ENCODE measurements at regions not wholly inside any gene's neighbourhood (a gene's known extent, or its start where the extent isn't known, plus 50 kb on each side); places are given as distances from the start of the nearest gene placed in this dataset.

DNA sequence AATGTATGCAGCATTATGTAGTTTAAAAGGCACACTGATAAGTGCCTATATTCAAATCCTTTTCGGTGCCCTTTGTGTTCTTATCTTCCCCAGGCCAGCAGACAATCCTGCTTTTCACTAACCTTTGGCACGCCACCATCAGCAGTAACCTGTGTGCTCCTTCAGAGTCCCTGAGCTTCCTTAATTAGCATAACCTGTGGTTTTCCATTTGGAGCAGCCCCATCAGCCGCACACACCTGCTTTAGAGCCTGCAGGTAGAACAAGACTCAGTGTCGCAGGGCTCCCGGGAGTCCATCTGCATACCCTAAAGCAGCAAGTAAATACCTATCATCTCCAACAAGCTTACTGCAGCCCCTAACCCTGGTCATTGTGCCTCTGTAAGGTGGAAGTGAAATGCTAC lies 755.1 kb downstream of the ROBO2 start:
- no peaks in the 10 kb centered on the region for H3K36me3 ChIP-seq
- no peak overlapping the region for H3K27ac ChIP-seq
- no peak for TF ChIP-seq POLR2A (IDR thresholded peaks at IDR 0.05)
- TF ChIP-seq CTCF (IDR thresholded peaks at IDR 0.05), result no peak
- no peaks in the 10 kb centered on the region for H3K9me3 ChIP-seq
- DNase-seq, result no peak
- no peaks in the 10 kb centered on the region for H3K27me3 ChIP-seq
- H3K4me1 ChIP-seq, result no peaks in the 10 kb centered on the region
- no peak overlapping the region for H3K4me3 ChIP-seq

GRCh38 chr3:77799278-77799677 lies 759.4 kb downstream of the ROBO2 start:
- no peak for DNase-seq
- TF ChIP-seq CTCF (IDR thresholded peaks at IDR 0.05), result no peak
- no peak for TF ChIP-seq POLR2A (IDR thresholded peaks at IDR 0.05)
- no peaks in the 10 kb centered on the region for H3K27me3 ChIP-seq
- no peak overlapping the region for H3K4me3 ChIP-seq
- H3K9me3 ChIP-seq, result no peaks in the 10 kb centered on the region
- H3K27ac ChIP-seq, result no peak overlapping the region
- no peaks in the 10 kb centered on the region for H3K4me1 ChIP-seq
- H3K36me3 ChIP-seq, result no peaks in the 10 kb centered on the region

GRCh38 chr3:77800893-77801292 lies 761.0 kb downstream of the ROBO2 start:
- Histone ChIP-seq H3K27me3 (no peaks in the 10 kb centered on the region), H3K36me3 (no peaks in the 10 kb centered on the region), H3K4me1 (no peaks in the 10 kb centered on the region), H3K9me3 (no peaks in the 10 kb centered on the region), H3K4me3 (no peak overlapping the region), H3K27ac (no peak overlapping the region)
- no peak for TF ChIP-seq CTCF (IDR thresholded peaks at IDR 0.05)
- TF ChIP-seq POLR2A (IDR thresholded peaks at IDR 0.05), result no peak
- no peak for DNase-seq

DNA sequence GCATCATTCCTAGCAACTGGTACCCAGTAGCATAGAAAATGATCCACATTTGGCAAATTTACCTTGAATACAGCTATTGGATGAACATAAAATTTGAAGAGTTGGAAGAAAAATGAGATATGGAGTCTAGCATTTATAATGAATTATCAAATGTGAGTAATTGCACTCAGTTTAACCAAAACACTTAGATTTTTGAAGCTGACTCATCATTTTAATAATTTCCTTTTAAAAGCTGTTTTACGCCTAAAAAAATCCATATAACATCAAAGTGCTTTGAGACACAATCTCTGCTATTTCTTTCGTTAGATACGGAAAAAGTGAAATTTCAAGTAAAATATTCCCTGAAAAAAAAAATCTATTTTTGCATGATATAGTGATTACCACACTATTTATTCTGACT lies 767.4 kb downstream of the ROBO2 start:
- TF ChIP-seq CTCF (IDR thresholded peaks at IDR 0.05), result no peak
- TF ChIP-seq POLR2A (IDR thresholded peaks at IDR 0.05), result no peak
- Histone ChIP-seq H3K36me3 (no peaks in the 10 kb centered on the region), H3K27me3 (no peaks in the 10 kb centered on the region), H3K27ac (no peak overlapping the region), H3K4me3 (no peak overlapping the region), H3K9me3 (no peaks in the 10 kb centered on the region), H3K4me1 (no peaks in the 10 kb centered on the region)
- no peak for DNase-seq

DNA sequence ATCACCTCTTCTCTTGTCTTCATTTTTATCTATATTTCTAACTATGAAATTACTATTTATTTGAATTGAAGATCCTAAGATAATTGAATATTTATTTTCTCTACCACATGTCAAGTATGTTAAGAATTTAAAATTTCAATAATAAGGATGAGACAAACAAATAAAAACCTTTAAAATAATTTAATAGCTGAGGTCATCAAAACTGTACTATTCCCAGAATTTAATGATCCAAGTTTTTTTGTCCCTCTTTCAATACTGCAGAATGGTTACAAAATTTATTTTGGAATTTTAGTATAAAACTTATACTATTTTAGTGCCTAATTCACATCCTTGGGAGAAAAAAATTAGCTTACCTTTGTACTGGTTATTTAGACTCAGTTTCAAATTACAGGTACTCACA lies 774.9 kb downstream of the ROBO2 start:
- no peaks in the 10 kb centered on the region for H3K4me1 ChIP-seq

More for the DNA sequence above, 774.9 kb downstream of the ROBO2 start:
- DNase-seq, result no peak
- no peaks in the 10 kb centered on the region for H3K27me3 ChIP-seq
- H3K4me3 ChIP-seq, result no peak overlapping the region
- TF ChIP-seq CTCF (IDR thresholded peaks at IDR 0.05), result no peak
- TF ChIP-seq POLR2A (IDR thresholded peaks at IDR 0.05), result no peak
- H3K27ac ChIP-seq, result no peak overlapping the region
- H3K9me3 ChIP-seq, result no peaks in the 10 kb centered on the region
- no peaks in the 10 kb centered on the region for H3K36me3 ChIP-seq

All from Peyer's patch (tissue), 4 donors.